ENCODE measurements at regions not wholly inside any gene's neighbourhood (a gene's known extent, or its start where the extent isn't known, plus 50 kb on each side); places are given as distances from the start of the nearest gene placed in this dataset.

DNA sequence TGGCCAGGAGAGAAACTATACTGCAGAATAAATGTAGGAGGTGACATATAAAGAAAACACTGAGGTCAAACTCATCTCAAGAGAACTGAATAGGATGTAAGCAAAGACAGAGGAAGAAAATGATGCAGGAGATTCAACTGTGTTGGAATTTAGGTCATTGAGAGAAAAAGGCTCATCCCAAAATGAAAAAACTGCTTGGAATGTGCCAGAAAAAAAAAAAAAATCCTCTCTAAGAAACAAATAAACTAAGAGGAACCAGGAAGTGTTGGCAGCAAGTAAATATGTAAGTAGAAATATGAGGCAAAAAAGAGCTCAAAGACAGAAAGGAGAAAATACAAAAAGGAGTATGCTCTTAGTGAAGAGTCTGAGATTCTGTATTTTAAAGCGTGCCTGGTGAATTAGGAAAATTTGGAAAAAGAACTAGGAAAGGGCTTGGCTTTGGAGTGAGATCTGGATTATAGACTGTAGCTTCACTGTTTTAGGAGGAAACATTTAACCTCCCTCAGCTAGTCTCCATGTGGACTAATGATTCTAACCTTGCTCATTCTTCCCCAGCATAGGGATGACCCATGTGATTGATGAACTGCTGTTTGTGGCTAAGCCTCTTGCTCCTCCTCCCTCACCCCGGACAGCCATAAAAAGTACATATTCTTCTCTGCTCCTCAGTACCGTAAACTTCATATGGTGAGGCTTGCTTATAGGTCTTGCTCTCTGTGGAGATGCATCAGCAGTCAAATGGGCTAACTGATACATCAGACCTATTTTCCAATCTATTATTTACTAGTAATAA, 185.6 kb upstream of the POU5F2 start:
- TF ChIP-seq NFIC (IDR thresholded peaks at IDR 0.05) (no peak), CEBPB (IDR thresholded peaks at IDR 0.05) (no peak), TEAD4 (IDR thresholded peaks at IDR 0.05) (no peak), EGR1 (IDR thresholded peaks at IDR 0.05) (no peak)

DNA sequence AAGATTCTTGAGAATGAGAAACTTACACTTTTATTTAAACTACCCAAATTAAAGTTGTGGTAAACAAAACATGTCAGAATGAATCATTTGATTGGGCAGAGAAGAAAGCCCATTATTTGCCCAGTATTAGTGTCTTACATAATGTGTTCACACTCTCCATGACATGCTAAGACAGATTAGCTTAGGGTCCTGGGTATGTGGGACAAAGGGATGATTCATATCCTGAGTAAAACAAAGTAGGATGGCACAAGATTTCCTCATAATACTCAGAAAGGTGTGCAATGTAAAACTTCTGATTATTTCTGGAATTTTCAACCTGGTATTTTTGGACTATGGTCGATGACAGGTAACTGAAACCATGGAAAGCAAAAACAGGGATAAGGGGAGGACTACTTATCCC, 183.9 kb upstream of the POU5F2 start:
- no peak for TF ChIP-seq CREB1 (IDR thresholded peaks at IDR 0.05; ENCODE audit: low read depth)
- TF ChIP-seq TAF1 (IDR thresholded peaks at IDR 0.05; ENCODE audit: low read depth), result no peak

DNA sequence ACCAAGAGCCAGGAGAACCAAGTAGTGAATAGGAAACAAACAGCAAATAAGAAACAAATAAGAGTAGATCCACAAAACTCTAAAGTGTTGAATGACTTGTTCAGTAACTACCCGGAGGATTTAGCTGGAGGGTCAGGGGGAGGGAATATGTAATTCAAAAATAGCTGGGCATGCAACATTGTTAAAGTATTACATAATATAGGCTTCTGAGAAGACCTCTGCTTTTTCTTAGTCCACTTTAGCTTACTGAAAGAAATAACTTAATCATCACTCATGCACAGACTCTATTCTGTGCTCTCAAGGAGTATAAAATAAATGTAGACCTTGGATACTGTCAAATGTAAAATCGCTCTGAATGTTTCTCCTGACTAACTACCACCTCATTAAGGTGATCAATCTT, 183.2 kb upstream of the POU5F2 start:
- no peak for TF ChIP-seq TAF1 (IDR thresholded peaks at IDR 0.05; ENCODE audit: low read depth)
- no peak for TF ChIP-seq YY1 (IDR thresholded peaks at IDR 0.05; ENCODE audit: low read depth)
- TF ChIP-seq TEAD4 (IDR thresholded peaks at IDR 0.05), result no peak

DNA sequence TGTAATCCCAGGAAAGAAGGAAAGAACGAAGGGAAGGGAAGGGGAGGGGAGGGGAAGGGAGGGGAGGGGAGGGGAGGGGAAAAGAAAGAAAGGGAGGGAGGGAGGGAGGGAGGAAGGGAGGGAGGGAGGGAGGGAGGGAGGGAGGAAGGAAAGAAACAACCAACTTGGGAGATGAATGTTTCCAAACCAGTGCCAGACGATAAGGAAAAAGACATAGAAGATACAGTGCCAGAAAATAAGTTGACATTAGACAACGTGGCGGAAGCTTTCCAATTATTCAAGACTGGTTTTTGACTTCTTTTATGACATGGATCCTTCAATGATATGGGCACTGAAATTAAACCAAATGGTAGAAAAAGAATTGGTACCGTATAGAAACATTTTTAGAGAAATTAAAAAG, 181.2 kb upstream of the POU5F2 start:
- TF ChIP-seq TAF1 (IDR thresholded peaks at IDR 0.05; ENCODE audit: low read depth), result no peak
- no peak for TF ChIP-seq TEAD4 (IDR thresholded peaks at IDR 0.05)

DNA sequence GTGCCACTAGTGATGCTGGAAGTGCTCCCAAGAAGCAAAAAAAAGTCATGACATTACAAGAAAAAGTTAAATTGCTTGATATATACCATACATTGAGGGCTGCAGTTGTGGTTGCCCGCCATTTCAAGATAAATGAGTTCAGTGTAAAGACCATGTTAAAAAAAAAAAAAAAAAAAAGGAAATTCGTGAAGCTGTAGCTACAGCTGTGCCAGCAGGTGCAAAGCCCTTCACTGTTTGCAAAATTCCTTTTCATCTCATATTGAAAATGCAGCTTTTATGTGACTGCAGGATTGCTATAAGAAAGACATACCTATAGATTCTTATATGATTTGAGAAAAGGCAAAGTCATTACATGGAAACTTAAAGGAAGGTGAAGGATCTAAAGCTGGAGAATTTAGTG, 179.6 kb upstream of the POU5F2 start:
- no peak for TF ChIP-seq EP300 (IDR thresholded peaks at IDR 0.05; ENCODE audit: borderline replicate concordance)
- no peak for TF ChIP-seq FOXM1 (IDR thresholded peaks at IDR 0.05; ENCODE audit: borderline replicate concordance, low read depth)
- TF ChIP-seq, protein P1, sequence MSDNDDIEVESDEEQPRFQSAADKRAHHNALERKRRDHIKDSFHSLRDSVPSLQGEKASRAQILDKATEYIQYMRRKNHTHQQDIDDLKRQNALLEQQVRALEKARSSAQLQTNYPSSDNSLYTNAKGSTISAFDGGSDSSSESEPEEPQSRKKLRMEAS (IDR thresholded peaks at IDR 0.05), result no peak
- TF ChIP-seq ZBTB7A (IDR thresholded peaks at IDR 0.05; ENCODE audit: low read depth), result no peak
- TF ChIP-seq CREB1 (IDR thresholded peaks at IDR 0.05; ENCODE audit: low read depth), result no peak
- TF ChIP-seq, protein P2, sequence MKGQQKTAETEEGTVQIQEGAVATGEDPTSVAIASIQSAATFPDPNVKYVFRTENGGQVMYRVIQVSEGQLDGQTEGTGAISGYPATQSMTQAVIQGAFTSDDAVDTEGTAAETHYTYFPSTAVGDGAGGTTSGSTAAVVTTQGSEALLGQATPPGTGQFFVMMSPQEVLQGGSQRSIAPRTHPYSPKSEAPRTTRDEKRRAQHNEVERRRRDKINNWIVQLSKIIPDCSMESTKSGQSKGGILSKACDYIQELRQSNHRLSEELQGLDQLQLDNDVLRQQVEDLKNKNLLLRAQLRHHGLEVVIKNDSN (IDR thresholded peaks at IDR 0.05), result no peak
- TF ChIP-seq, protein P3, sequence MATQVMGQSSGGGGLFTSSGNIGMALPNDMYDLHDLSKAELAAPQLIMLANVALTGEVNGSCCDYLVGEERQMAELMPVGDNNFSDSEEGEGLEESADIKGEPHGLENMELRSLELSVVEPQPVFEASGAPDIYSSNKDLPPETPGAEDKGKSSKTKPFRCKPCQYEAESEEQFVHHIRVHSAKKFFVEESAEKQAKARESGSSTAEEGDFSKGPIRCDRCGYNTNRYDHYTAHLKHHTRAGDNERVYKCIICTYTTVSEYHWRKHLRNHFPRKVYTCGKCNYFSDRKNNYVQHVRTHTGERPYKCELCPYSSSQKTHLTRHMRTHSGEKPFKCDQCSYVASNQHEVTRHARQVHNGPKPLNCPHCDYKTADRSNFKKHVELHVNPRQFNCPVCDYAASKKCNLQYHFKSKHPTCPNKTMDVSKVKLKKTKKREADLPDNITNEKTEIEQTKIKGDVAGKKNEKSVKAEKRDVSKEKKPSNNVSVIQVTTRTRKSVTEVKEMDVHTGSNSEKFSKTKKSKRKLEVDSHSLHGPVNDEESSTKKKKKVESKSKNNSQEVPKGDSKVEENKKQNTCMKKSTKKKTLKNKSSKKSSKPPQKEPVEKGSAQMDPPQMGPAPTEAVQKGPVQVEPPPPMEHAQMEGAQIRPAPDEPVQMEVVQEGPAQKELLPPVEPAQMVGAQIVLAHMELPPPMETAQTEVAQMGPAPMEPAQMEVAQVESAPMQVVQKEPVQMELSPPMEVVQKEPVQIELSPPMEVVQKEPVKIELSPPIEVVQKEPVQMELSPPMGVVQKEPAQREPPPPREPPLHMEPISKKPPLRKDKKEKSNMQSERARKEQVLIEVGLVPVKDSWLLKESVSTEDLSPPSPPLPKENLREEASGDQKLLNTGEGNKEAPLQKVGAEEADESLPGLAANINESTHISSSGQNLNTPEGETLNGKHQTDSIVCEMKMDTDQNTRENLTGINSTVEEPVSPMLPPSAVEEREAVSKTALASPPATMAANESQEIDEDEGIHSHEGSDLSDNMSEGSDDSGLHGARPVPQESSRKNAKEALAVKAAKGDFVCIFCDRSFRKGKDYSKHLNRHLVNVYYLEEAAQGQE (IDR thresholded peaks at IDR 0.05; ENCODE audit: low read depth), result no peak
- TF ChIP-seq CEBPB (IDR thresholded peaks at IDR 0.05), result no peak
- TF ChIP-seq EGR1 (IDR thresholded peaks at IDR 0.05), result no peak
- no peak for TF ChIP-seq TEAD4 (IDR thresholded peaks at IDR 0.05)
- no peak for TF ChIP-seq YY1 (IDR thresholded peaks at IDR 0.05; ENCODE audit: low read depth)
- no peak for TF ChIP-seq RAD21 (IDR thresholded peaks at IDR 0.05; ENCODE audit: low read depth)
- no peak for TF ChIP-seq NFIC (IDR thresholded peaks at IDR 0.05)
- TF ChIP-seq TCF12 (IDR thresholded peaks at IDR 0.05; ENCODE audit: low read depth), result no peak

DNA sequence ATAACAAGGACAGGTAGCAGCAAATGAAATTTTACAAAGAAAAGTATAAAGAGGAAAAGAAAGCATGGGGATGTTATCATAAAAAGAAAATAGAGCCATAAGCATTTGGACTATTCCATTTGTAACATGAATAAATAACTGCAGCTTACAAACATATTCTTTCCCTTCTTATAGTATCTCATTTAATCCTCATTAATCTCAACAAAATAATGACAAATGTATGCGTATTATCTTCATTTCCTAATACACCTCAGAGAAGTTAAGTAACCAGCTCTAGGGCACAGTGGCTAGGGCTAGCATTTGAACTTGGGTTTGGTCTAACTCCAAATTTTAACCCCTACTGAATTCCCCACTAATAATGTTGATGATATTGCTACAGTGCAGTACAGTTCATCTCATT, 175.5 kb upstream of the POU5F2 start:
- TF ChIP-seq YY1 (IDR thresholded peaks at IDR 0.05; ENCODE audit: low read depth) (no peak), TCF12 (IDR thresholded peaks at IDR 0.05; ENCODE audit: low read depth) (no peak), ZBTB7A (IDR thresholded peaks at IDR 0.05; ENCODE audit: low read depth) (no peak), EGR1 (IDR thresholded peaks at IDR 0.05) (no peak), FOXM1 (IDR thresholded peaks at IDR 0.05; ENCODE audit: borderline replicate concordance, low read depth) (no peak), RAD21 (IDR thresholded peaks at IDR 0.05; ENCODE audit: low read depth) (no peak), CREB1 (IDR thresholded peaks at IDR 0.05; ENCODE audit: low read depth) (no peak), TEAD4 (IDR thresholded peaks at IDR 0.05) (no peak), CEBPB (IDR thresholded peaks at IDR 0.05) (no peak), TAF1 (IDR thresholded peaks at IDR 0.05; ENCODE audit: low read depth) (no peak), EP300 (IDR thresholded peaks at IDR 0.05; ENCODE audit: borderline replicate concordance) (no peak)
- TF ChIP-seq, protein P1 (IDR thresholded peaks at IDR 0.05), result no peak
- TF ChIP-seq, protein P3 (IDR thresholded peaks at IDR 0.05; ENCODE audit: low read depth), result no peak

DNA sequence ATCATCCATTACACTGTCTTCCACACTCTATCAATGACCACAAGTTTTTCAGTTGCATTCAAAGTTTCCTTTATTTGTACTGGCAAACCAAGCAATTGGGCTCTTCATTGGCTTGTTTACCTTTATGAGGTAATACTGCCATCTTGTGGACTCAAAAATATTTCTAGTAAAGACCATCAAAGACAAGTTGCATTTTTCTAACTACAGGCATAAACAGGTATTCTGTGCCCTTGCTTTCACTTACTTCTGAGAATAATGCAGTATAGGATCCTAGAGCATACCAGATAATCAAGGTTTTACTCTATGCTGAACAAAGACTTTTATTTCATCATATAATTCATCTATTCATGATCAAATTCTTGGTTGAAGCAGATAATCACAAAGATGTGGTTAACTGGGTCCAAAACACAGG, 173.7 kb upstream of the POU5F2 start:
- TF ChIP-seq ZBTB7A (IDR thresholded peaks at IDR 0.05; ENCODE audit: low read depth) (no peak), YY1 (IDR thresholded peaks at IDR 0.05; ENCODE audit: low read depth) (no peak), TEAD4 (IDR thresholded peaks at IDR 0.05) (no peak), EP300 (IDR thresholded peaks at IDR 0.05; ENCODE audit: borderline replicate concordance) (no peak), FOXM1 (IDR thresholded peaks at IDR 0.05; ENCODE audit: borderline replicate concordance, low read depth) (no peak), RAD21 (IDR thresholded peaks at IDR 0.05; ENCODE audit: low read depth) (peak; percentile 68), TCF12 (IDR thresholded peaks at IDR 0.05; ENCODE audit: low read depth) (no peak)
- TF ChIP-seq, protein P3 (IDR thresholded peaks at IDR 0.05; ENCODE audit: low read depth), result no peak
